Activated CD8-positive, alpha-beta memory T cell treated with anti-CD3 and anti-CD28 coated beads, Interleukin-2, amount 50 U/mL, for 24 hours (primary cell): ENCODE measurements at regions not wholly inside any gene's neighbourhood (a gene's known extent, or its start where the extent isn't known, plus 50 kb on each side); places are given as distances from the start of the nearest gene placed in this dataset.
A peak's percentile ranks its signal among the peaks of the same experiment; 100 is the strongest.
"Not testable (repeated sequence)": the region's sequence is repeated elsewhere in the genome, so short reads cannot be mapped to it uniquely, and the experiment has no call there.

Experiments used
- DNase-seq: peaks from one replicate; pipeline ENCODE4 v3.0.0-alpha.2; 2020; ENCODE audit errors: extremely low read depth

DNA sequence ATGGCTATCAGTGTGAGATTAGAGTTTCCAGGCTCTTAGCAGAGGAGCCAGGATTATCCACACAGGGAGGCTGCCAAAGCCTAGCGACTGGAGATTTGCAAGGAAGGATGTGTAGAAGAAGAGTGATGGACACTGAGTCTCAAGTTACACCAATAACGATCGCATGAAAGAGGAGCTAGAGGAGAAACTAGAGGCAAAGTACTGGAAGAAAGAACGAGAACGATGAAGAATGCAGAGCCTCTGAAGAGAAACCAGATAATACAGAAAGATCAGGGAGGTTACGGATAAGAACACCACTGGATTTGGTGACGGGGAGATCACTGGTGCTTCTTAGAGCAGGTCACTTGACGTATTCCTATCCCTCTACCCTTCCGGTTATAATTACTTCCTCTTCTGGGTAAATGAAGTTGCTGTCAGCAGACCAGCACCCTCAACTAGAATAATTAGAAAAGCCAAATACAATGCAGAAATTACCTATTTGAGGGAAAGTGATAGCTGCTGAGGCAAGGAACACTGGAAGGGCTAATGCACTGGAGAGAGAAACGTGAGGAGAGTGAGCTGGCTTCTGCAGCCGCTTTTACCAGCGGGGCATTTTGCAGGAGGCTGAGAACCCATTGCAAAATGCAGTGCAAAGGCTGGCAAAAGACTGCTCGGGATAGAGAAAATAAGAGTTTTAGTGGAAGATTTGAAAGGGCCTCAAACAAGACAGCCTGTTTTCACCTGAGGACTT is 93.1 kb upstream of the HIF1A start:
- DNase-seq = no peak

DNA sequence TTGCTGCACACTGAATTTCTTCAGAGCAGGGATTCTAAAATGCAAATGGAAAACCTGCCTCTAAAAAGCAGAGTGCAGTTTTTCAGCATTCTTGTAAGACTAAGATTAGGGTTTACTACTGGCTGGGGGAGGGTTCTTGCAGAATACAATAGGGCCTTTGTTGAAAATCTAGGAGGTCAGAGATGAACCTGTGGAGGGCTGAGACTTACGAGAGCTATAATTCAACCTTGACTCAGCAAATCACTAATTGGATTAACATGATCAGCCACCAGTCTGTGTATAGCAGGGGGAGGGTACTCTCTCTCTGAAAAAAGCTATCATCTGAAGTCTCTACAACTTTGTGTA is 92.6 kb upstream of the HIF1A start:
- DNase-seq = no peak

- no peak for DNase-seq
Measured at GRCh38 chr14:61603736-61604135, 91.6 kb upstream of the HIF1A start.

GRCh38 chr14:61607570-61608244 is 87.6 kb upstream of the HIF1A start:
- DNase-seq = no peak

GRCh38 chr14:61608245-61609165 is 86.8 kb upstream of the HIF1A start:
- no peak for DNase-seq

DNA sequence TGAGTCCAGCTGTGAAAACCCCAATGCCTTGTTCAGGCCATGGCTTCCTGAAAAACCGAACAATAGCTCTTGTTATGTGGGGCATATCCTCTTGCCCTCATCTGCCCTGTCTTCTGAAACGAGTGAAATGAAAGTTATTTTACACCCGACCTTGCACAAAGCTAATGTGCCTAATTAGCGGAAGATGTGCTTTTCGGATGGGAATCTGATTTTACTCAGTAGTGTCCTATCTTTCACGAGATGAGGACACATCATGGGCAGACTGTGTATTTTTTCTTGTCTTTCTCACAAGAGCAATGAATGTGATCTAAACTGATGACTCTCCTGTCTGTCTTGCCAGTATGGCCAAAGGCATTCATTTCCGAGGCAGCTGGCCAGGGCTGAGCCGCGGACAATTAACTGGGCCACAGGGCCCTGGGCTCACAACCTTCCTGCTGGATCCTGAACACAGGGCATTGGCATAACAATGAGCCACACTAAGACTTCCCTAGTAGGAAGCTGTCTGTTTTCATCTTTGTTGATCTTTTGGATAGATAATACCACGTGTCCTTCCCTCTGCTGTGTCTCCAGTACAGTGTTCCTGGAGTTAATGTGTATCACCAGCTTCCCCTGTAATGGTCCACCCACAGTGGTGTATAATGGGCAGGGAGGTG is 86.0 kb upstream of the HIF1A start:
- no peak for DNase-seq

DNA sequence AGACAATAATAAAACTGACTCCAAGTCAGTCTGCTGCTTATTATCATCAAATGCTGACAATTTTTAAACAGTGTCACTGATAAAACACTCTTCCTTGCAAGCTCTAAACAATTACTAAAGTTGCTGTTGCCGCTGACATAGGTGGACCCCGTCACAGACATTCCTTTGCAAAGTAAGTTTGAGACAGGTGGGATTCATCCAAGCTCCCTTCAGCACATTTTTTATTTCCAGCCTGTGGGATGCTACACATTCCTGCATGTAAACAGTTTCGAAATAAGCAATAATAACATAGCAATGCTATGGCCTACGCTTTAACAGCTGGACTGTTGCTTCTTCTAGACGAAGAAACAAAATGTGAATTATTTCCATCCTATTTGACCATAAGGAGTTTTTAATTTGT is 85.4 kb upstream of the HIF1A start:
- DNase-seq = no peak

DNA sequence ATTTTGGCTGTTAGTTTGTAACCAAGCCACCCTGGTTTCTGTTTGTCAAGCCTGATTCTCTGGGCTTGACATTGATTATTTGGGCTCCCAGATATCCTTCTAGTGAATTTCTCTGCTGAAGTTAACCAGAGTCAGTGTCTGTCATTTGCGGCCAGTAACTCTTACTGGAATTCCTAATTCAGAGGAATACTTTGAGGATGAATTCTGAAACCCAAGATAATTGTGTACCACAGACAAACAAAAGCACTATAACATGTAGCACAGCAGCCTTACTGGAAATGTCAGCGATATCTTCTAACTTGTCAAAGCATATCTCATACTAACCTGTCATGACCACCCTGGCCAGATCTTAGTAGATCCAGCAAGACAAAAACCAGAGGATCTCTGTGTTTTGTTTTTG is 84.4 kb upstream of the HIF1A start:
- DNase-seq = no peak

GRCh38 chr14:61611880-61612630 is 83.3 kb upstream of the HIF1A start:
- DNase-seq = no peak

DNA sequence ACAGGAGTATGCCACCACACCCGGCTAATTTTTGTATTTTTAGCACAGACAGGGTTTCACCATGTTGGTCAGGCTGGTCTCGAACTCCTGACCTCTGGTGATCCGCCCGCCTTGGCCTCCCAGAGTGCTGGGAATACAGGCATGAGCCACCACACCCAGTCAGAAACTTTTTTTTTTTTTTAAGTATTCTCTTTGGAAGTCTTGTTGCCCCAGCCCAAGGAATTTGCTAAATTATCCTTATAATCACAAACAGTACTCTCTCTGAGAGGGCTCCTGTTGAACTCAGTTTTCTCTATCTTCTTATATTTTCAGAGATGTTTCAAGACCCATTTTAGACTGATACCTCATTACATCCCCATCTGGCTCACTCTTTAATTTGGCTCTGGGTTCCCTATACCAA is 82.3 kb upstream of the HIF1A start:
- not testable (repeated sequence) for DNase-seq

- no peak for DNase-seq
Measured at GRCh38 chr14:61614693-61615092, 80.6 kb upstream of the HIF1A start.

DNA sequence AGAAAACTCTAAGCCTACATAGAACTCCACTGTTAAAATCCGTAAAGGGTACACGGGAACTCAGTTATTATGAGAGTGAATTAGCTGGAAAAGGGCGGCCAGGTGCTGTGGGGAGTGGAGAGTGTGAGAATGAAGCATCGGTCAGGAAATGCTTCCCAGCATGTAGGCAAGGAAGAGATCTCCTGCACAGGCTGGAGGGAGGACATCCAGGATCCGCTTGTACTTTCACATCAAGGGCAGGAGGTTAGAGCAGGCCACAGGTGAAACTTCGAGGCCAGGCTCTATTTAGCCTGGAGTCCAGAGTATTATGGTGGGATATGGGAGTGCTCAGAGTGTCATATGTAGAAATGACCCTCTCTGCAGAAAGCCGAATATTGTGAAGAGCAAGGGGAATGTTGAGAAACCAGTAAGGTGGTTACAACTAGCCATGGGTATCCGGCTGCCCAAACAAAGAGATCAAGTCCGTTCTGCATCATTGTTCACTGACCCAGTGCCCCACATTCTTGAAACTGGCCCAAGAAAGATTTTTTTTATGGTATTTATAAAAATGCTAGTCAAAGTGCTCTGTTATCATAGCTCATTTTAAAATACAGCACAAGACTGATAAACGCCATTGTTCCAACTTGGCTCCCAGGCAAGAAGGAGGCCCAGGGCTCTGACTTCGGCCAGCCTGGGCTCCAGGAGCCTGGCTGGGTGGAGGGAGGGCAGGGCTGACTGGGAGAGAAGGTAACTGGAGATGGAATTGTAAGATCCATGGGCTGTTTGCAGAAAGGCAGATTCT is 79.4 kb upstream of the HIF1A start:
- DNase-seq = no peak

DNA sequence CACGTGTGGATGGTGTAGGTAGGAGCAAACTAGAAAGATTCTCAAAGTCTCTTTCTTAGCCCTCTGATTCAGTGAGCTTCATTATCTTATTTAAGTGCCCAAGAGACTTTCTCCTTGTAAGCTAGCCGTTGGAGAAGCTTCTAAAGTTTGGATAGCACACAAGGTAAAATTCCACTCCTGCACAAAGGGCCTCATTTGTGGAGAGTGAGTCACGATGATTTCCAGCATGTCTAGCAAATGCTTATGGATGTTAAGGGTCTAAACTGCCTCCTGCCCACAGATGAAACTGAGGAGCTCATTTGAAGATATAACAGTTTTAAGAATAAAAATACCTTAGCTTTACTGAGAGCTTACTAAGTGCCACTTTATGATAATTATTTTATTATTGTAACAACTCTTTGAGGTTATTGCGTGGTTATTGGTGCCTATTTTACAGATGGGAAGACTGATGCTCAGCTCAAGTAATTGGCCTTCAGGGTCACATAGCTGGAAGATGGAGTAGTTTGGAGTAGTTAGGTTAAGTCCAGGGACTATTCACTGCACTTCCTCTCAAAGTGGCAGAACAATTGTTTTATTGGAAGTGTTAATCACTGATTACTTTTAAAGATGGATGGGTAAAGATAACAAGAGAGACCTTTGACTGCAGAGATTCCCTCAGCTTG is 78.7 kb upstream of the HIF1A start:
- DNase-seq = no peak

DNA sequence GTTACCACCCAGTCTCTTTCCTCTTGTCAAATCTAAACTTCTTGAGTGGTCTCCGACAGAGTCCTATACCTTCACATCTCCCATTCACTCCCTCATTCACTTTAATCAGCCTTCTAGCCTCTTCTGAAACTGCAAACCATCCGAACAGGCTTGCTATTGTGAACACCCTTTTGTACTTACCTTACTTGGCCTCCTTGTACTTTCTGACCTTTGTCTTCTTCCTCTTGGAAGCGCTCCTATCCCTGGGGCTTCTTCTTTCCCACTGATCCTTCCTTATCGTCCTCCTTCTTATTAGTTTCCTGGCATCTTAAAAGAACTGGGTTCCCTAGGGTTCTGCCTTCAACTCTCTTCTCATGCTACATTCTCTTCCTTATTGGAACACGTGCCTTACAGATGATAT is 76.9 kb upstream of the HIF1A start:
- DNase-seq = no peak

- DNase-seq = no peak
Measured at GRCh38 chr14:61619494-61619893, 75.8 kb upstream of the HIF1A start.

DNA sequence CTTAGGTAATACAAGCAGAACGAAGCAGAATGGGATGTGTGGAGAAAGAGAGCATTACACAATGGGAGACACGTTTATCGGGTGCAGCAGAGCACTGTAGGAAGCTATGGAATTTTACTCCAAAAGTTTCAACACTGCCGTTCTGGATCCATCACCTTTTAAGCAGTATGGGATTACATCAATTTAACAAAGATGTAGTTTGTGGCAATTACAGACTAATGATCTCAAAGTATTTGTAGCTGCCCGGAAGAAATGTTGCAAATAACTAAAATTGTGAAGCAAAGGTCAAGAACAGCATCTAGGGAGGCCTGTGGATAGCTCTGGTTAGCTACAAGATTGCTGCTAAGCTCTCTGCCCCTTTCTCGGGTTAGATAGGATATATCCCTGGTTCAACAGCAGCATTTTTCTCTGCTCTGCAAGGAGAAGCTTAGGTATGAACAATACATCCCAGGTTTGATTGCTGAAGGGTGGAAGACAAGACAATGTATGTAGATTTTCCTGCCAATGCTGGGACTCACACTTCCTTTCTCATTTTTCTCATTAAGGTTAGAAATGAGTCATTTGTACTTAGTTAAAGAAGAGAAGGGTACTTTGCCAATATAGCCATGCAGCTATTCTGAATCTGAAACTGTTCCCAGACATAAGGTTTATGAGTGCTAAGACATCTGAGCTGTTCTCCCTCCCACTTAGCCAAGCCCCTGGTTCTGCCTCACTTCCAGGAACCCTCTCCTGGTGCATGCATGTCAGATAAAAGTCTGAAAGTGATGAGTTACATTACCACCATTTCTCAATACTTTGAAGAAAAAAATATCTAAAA is 75.0 kb upstream of the HIF1A start:
- peak; percentile 24 for DNase-seq

- no peak for DNase-seq
Measured at GRCh38 chr14:61621444-61621843, 73.9 kb upstream of the HIF1A start.

DNA sequence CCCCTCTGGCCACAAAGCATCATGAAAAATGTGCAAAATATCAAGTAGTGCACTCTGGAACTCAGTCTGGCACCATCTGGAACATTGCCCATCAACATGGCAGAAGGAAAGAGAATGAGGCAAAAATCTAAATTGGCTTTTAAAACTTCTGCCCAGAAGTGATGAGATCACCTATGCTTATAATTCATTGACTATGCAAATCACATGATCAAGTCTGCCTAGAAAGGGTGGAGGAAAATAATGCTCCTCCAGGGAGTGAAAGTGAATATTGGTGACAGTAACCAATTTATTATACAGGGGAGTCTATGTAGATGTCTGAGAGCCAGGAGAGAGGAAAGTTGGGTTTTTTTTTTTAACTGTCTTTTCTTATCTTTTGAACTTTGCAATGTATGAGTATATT is 73.3 kb upstream of the HIF1A start:
- DNase-seq = no peak

- DNase-seq = no peak
Measured at GRCh38 chr14:61623927-61624326, 71.4 kb upstream of the HIF1A start.
